Adrenal gland (tissue), 9 donors: ENCODE measurements at regions not wholly inside any gene's neighbourhood (a gene's known extent, or its start where the extent isn't known, plus 50 kb on each side); places are given as distances from the start of the nearest gene placed in this dataset.

Source experiments
- DNase-seq, 7 donors: peaks; one replicate each; pipeline ENCODE4 v3.0.0-alpha.2; 2019 to 2020
- H3K27ac ChIP-seq, 5 donors: fragments of 200-600 bp; sonication (generic) in 4 of 5; 1 replicate in 3 of 5; 2 replicates in 2 of 5; pipeline versions ENCODE4 v1.5.1 to v1.8.0; 2016 to 2020; ENCODE audit warnings: mild to moderate bottlenecking in 1 of 5
- H3K27me3 ChIP-seq: fragments of 200-600 bp; 2 replicates; pipeline ENCODE4 v1.8.0; 2021
- H3K36me3 ChIP-seq, 2 donors: fragments of 200-600 bp; replicated peaks in 1 of 2; 1 replicate in 1 of 2; 2 replicates in 1 of 2; pipeline versions ENCODE4 v1.5.1 to v1.8.0; 2018 to 2022
- H3K4me1 ChIP-seq, 2 donors: fragments of 200-600 bp; replicated peaks in 1 of 2; 1 replicate in 1 of 2; 2 replicates in 1 of 2; pipeline versions ENCODE4 v1.5.1 to v1.8.0; 2018 to 2021
- H3K4me3 ChIP-seq, 4 donors: fragments of 200-600 bp; sonication (generic) in 3 of 4; one replicate each; pipeline ENCODE4 v1.5.1; 2016 to 2018
- H3K9me3 ChIP-seq, 3 donors: fragments of 200-600 bp; sonication (generic) in 1 of 3; replicated peaks in 1 of 3; 1 replicate in 2 of 3; 2 replicates in 1 of 3; pipeline versions ENCODE4 v1.5.1 to v1.8.0; 2016 to 2021
- CTCF ChIP-seq, 6 experiments: fragments of 450-650 bp in 4 of 6; fragments of 200-600 bp in 2 of 6; sonication (generic) in 1 of 6; IDR thresholded peaks; 1 replicate in 5 of 6; 2 replicates in 1 of 6; pipeline versions ENCODE4 v1.5.1 to v1.8.0; 2016 to 2021; ENCODE audit warnings: antibody characterized with exemption in 6 of 6, mild to moderate bottlenecking in 2 of 6, moderate library complexity in 1 of 6
- POLR2A ChIP-seq, 2 donors: fragments of 450-650 bp; IDR thresholded peaks; one replicate each; pipeline ENCODE4 v1.6.1; 2017; ENCODE audit warnings: antibody characterized with exemption in 2 of 2, mild to moderate bottlenecking in 2 of 2, moderate library complexity in 1 of 2
- WGBS, 4 donors: extraction: QIAGEN DNeasy Blood & Tissue Kit in 2 of 4; methylation state at CpG; one replicate each; pipeline versions ENCODE4 v1.1.5 to v1.1.7; 2013 to 2017; 5-methylcytosine and 5-hydroxymethylcytosine counted together
- intact Hi-C, 2 donors: fragments of 100-400 bp; cut with DNase I; formaldehyde crosslinking; loops; one replicate each; pipeline versions ENCODE4 v1.14.1 to v1.15.0; 2022 to 2023
- donor health status: healthy with polysubstance abuse.
- donor health status: Bipolar disorder and iron deficiency.
- donor health status: DM: yes; HTN: yes; CAD: no.
- donor health status: DM: no; HTN: no; CAD: no.
- donor health status: DM: no; HTN: no; CAD: no.

GRCh38 chr5:85159395-85159794 is 774.7 kb upstream of the EDIL3 start:
- Histone ChIP-seq H3K9me3 (no peaks in the 10 kb centered on the region), H3K27ac (no peak overlapping the region), H3K36me3 (no peaks in the 10 kb centered on the region), H3K27me3 (no peaks in the 10 kb centered on the region), H3K4me1 (no peaks in the 10 kb centered on the region), H3K4me3 (no peak overlapping the region)
- TF ChIP-seq CTCF (IDR thresholded peaks at IDR 0.05) (no peak), POLR2A (IDR thresholded peaks at IDR 0.05) (no peak)
- 18 to 33% (median 23%) methylated on average over 5 to 6 of the region's 6 CpGs for WGBS, 4 donors
- intact Hi-C loops = no loop called here
- no peak for DNase-seq

- intact Hi-C loops = no loop called here
- H3K4me1 ChIP-seq = no peaks in the 10 kb centered on the region
- DNase-seq = no peak
- no peak for TF ChIP-seq POLR2A (IDR thresholded peaks at IDR 0.05)
- TF ChIP-seq CTCF (IDR thresholded peaks at IDR 0.05) = no peak
- no peaks in the 10 kb centered on the region for H3K36me3 ChIP-seq
- H3K27me3 ChIP-seq = no peaks in the 10 kb centered on the region
- WGBS, 4 donors = 75 to 86% (median 77%) methylated on average over 1 of the region's 1 CpG; no CpG with 5 or more reads in 1 of the 4 donors
- H3K4me3 ChIP-seq = no peak overlapping the region
- H3K27ac ChIP-seq = no peak overlapping the region
- H3K9me3 ChIP-seq = no peaks in the 10 kb centered on the region
Measured at GRCh38 chr5:85168474-85168873, 783.8 kb upstream of the EDIL3 start.

DNA sequence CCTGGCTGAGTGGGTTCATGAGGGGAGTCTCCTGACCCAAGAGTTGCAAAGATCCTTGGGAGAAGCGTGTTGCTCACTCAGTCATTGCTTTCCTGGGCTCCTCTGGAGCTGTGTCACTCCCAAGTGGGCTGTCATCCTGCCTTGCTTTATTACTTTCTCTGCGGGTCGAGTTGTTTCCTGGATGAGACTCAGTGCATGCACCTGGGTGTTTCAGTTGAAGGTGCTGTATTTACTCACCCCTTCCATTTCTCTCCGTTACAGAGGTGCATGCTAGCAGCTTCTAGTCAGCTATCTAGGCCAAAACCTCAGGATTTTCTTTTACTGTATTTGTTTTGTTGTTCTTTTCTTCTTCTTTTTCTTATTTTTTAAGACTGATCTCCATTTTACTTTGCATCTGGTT is 785.5 kb upstream of the EDIL3 start:
- TF ChIP-seq CTCF (IDR thresholded peaks at IDR 0.05) = no peak
- no peak for TF ChIP-seq POLR2A (IDR thresholded peaks at IDR 0.05)
- Histone ChIP-seq H3K36me3 (no peaks in the 10 kb centered on the region), H3K27ac (no peak overlapping the region), H3K4me3 (no peak overlapping the region), H3K27me3 (no peaks in the 10 kb centered on the region), H3K4me1 (no peaks in the 10 kb centered on the region), H3K9me3 (no peaks in the 10 kb centered on the region)
- WGBS, 4 donors = 64 to 79% (median 70%) methylated on average over 2 to 4 of the region's 4 CpGs
- no peak for DNase-seq
- intact Hi-C loops = no loop called here

DNA sequence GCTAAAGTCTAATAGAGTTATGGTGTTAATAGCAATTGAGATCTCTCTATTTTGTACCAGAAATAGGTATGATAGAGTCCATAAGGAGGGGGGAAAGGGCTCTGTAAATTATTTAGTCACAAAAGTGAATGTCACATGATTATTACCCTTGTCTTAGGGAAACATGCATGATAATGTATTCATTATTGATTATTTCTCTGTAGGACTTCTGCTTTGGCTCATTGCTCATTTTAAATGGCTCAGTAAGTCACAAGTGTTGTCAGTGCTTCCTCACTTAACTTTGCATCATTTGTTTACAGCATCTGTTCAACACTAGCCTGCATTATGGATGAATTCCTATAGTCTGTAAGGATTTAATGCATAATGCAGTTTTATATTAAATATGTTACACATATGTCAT is 788.8 kb upstream of the EDIL3 start:
- DNase-seq = no peak
- TF ChIP-seq POLR2A (IDR thresholded peaks at IDR 0.05) = no peak
- no peak for TF ChIP-seq CTCF (IDR thresholded peaks at IDR 0.05)
- Histone ChIP-seq H3K27ac (no peak overlapping the region), H3K4me1 (no peaks in the 10 kb centered on the region), H3K9me3 (no peaks in the 10 kb centered on the region), H3K27me3 (no peaks in the 10 kb centered on the region), H3K36me3 (no peaks in the 10 kb centered on the region), H3K4me3 (no peak overlapping the region)
- intact Hi-C loops = no loop called here
